Liver (tissue), 7 donors: ENCODE measurements at regions not wholly inside any gene's neighbourhood (a gene's known extent, or its start where the extent isn't known, plus 50 kb on each side); places are given as distances from the start of the nearest gene placed in this dataset.

Source experiments
- DNase-seq: peaks from one replicate; pipeline ENCODE4 v3.0.0-alpha.2; 2017; ENCODE audit warnings: low spot score
- H3K27ac ChIP-seq, 2 donors: one replicate each; pipeline ENCODE4 v1.7.0; 2013; ENCODE audit warnings: inconsistent platforms in 2 of 2, low read length in 2 of 2, control low read depth in 1 of 2, low read depth in 1 of 2, mild to moderate bottlenecking in 1 of 2
- H3K27me3 ChIP-seq, 4 donors: one replicate each; pipeline versions ENCODE4 v1.6.1 to v1.7.0; 2013; ENCODE audit warnings: low read length in 3 of 4, inconsistent platforms in 1 of 4, mild to moderate bottlenecking in 1 of 4, moderate library complexity in 1 of 4; ENCODE audit not compliant: control insufficient read depth in 4 of 4, insufficient read depth in 4 of 4
- H3K36me3 ChIP-seq, 4 donors: one replicate each; pipeline versions ENCODE4 v1.6.1 to v1.7.0; 2013; ENCODE audit warnings: low read length in 3 of 4, mild to moderate bottlenecking in 3 of 4, low read depth in 1 of 4, moderate library complexity in 1 of 4; ENCODE audit not compliant: control insufficient read depth in 4 of 4, insufficient read depth in 3 of 4
- H3K4me1 ChIP-seq, 4 donors: one replicate each; pipeline versions ENCODE4 v1.6.1 to v1.7.0; 2013; ENCODE audit warnings: low read length in 3 of 4, mild to moderate bottlenecking in 3 of 4, moderate library complexity in 1 of 4; ENCODE audit not compliant: control insufficient read depth in 4 of 4, insufficient read depth in 4 of 4
- H3K4me3 ChIP-seq, 3 donors: one replicate each; pipeline versions ENCODE4 v1.6.1 to v1.7.0; 2013; ENCODE audit warnings: low read length in 3 of 3, control low read depth in 1 of 3, low read depth in 1 of 3, mild to moderate bottlenecking in 1 of 3
- H3K9ac ChIP-seq, 2 donors: one replicate each; pipeline ENCODE4 v1.7.0; 2013; ENCODE audit warnings: low read length in 2 of 2, mild to moderate bottlenecking in 2 of 2, moderate library complexity in 2 of 2, control low read depth in 1 of 2, low read depth in 1 of 2
- H3K9me3 ChIP-seq, 4 donors: one replicate each; pipeline versions ENCODE4 v1.6.1 to v1.7.0; 2013; ENCODE audit warnings: low read length in 3 of 4; ENCODE audit not compliant: control insufficient read depth in 4 of 4
- EGR1 ChIP-seq, 2 donors: IDR thresholded peaks; 2 replicates each; pipeline ENCODE4 v1.6.1; 2016 to 2018; ENCODE audit warnings: antibody characterized with exemption in 2 of 2, low read depth in 2 of 2
- FOXA1 ChIP-seq: IDR thresholded peaks from 2 replicates; pipeline ENCODE4 v1.6.1; 2016; ENCODE audit warnings: antibody characterized with exemption
- FOXA2 ChIP-seq: IDR thresholded peaks from 2 replicates; pipeline ENCODE4 v1.6.1; 2016; ENCODE audit warnings: antibody characterized with exemption
- GABPA ChIP-seq, 2 donors: IDR thresholded peaks in 1 of 2; conservative IDR thresholded peaks in 1 of 2; 2 replicates each; pipeline ENCODE4 v1.6.1; 2016; ENCODE audit warnings: antibody characterized with exemption in 2 of 2, mild to moderate bottlenecking in 1 of 2, moderate library complexity in 1 of 2
- HNF4A ChIP-seq, 2 donors: conservative IDR thresholded peaks; 2 replicates each; pipeline ENCODE4 v1.6.1; 2016; ENCODE audit warnings: antibody characterized with exemption in 2 of 2, mild to moderate bottlenecking in 2 of 2
- JUND ChIP-seq, 2 donors: IDR thresholded peaks; 2 replicates each; pipeline ENCODE4 v1.6.1; 2016; ENCODE audit warnings: antibody characterized with exemption in 2 of 2
- RAD21 ChIP-seq, 2 donors: IDR thresholded peaks; 2 replicates each; pipeline ENCODE4 v1.6.1; 2016; ENCODE audit warnings: antibody characterized with exemption in 2 of 2, mild to moderate bottlenecking in 2 of 2
- RXRA ChIP-seq, 2 donors: IDR thresholded peaks; 2 replicates each; pipeline ENCODE4 v1.6.1; 2017 to 2018; ENCODE audit warnings: antibody characterized with exemption in 2 of 2, mild to moderate bottlenecking in 1 of 2
- SP1 ChIP-seq: IDR thresholded peaks from 2 replicates; pipeline ENCODE4 v1.6.1; 2018; ENCODE audit warnings: antibody characterized with exemption, mild to moderate bottlenecking
- TAF1 ChIP-seq: conservative IDR thresholded peaks from 2 replicates; pipeline ENCODE4 v1.6.1; 2016; ENCODE audit warnings: antibody characterized with exemption, mild to moderate bottlenecking
- YY1 ChIP-seq: IDR thresholded peaks from 2 replicates; pipeline ENCODE4 v1.6.1; 2016; ENCODE audit warnings: antibody characterized with exemption, mild to moderate bottlenecking
- WGBS: extraction: QIAGEN DNeasy Blood & Tissue Kit; methylation state at CpG from one replicate; pipeline ENCODE4 v1.1.7; 2013; 5-methylcytosine and 5-hydroxymethylcytosine counted together
- TF ChIP-seq, protein P1 (sequence below): IDR thresholded peaks from 2 replicates; pipeline ENCODE4 v1.6.1; 2016; ENCODE audit warnings: antibody characterized with exemption
- TF ChIP-seq, protein P2 (sequence below): IDR thresholded peaks from 2 replicates; pipeline ENCODE4 v1.6.1; 2016; ENCODE audit warnings: antibody characterized with exemption
- TF ChIP-seq, protein P3 (sequence below): IDR thresholded peaks from 2 replicates; pipeline ENCODE4 v1.6.1; 2016; ENCODE audit warnings: antibody characterized with exemption, mild to moderate bottlenecking
- donor health status: healthy.
- donor health status: healthy.
- donor health status: healthy.
- donor health status: healthy.

DNA sequence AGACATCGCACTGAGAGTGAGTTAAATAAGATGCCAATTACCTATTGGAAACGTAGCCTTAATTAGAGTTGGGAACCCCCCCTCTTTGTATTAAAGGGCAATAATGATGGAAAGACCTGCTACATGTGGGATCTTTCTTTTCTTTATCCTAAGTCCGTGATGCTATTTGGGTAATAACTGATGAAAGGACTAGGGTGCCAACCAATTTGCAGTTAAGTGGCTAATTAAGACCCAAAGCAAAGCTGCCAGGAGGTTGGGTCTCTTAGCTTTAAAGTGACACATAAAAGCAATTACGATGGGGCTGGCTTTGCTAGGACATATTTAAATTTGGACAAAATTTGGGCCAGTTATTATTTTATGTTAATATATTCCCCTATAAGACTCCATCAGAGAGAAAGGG lies 728.8 kb downstream of the NR2F1-AS1 start (continued):
- TF ChIP-seq, protein P1, sequence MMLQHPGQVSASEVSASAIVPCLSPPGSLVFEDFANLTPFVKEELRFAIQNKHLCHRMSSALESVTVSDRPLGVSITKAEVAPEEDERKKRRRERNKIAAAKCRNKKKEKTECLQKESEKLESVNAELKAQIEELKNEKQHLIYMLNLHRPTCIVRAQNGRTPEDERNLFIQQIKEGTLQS, result no peak
- TF ChIP-seq EGR1 (IDR thresholded peaks at IDR 0.05; ENCODE audit: low read depth in 2 of 2), result no peak
- no peak for TF ChIP-seq FOXA1
- TF ChIP-seq GABPA (IDR thresholded peaks at IDR 0.05 in 1 of 2, conservative IDR thresholded peaks at IDR 0.05 in 1 of 2), result no peak
- TF ChIP-seq HNF4A (conservative IDR thresholded peaks at IDR 0.05), result no peak
- no peak for TF ChIP-seq FOXA2
- no peak for TF ChIP-seq TAF1

DNA sequence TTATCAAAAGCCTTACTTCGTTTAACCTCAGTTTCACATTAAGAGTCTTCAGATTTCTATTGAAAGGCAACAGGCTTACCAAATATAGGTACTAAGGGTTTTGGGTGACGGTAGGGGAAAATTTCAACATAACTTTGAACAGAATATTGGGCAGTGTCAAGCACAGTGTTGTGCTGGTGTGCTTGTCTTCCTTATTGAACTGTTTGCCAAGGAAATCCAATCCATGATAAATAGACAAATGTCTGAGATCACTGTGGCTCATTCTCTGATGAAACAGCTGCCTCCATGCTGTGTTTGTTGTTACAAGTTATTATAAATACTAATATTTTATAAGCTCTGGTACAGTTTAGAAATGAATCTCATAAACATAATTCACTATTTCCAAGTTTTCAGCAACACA lies 730.1 kb downstream of the NR2F1-AS1 start:
- H3K4me3 ChIP-seq, result no peak overlapping the region
- H3K27ac ChIP-seq, result no peak overlapping the region
- peaks cover 0 to 3% (median 0%) of the 10 kb centered on the region in 4 donors for H3K27me3 ChIP-seq
- WGBS, result 52% methylated on average over 2 of the region's 2 CpGs
- no peak for DNase-seq
- no peaks in the 10 kb centered on the region for H3K36me3 ChIP-seq
- H3K4me1 ChIP-seq, result no peaks in the 10 kb centered on the region
- TF ChIP-seq, protein P2, sequence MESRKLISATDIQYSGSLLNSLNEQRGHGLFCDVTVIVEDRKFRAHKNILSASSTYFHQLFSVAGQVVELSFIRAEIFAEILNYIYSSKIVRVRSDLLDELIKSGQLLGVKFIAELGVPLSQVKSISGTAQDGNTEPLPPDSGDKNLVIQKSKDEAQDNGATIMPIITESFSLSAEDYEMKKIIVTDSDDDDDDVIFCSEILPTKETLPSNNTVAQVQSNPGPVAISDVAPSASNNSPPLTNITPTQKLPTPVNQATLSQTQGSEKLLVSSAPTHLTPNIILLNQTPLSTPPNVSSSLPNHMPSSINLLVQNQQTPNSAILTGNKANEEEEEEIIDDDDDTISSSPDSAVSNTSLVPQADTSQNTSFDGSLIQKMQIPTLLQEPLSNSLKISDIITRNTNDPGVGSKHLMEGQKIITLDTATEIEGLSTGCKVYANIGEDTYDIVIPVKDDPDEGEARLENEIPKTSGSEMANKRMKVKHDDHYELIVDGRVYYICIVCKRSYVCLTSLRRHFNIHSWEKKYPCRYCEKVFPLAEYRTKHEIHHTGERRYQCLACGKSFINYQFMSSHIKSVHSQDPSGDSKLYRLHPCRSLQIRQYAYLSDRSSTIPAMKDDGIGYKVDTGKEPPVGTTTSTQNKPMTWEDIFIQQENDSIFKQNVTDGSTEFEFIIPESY, result no peak
- no peaks in the 10 kb centered on the region for H3K9me3 ChIP-seq
- no peak overlapping the region for H3K9ac ChIP-seq

DNA sequence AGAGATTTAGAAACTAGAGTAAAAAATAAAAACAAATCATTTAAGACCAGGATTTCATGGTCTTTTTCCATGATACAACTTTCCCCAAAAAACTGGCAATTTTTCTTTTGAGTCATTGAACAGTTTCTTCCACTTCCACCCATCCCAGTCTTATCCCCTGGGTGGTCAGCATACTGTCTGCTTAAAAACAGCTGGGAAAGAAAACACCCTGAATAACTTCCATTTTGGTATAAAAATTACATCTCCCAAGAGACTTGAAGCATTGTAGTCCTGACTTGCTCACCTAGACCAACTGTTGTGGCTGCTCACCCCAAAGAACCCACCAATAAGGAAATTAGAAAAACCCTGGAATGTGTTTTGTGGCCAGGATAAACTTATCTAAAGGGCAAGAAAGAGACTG lies 731.3 kb downstream of the NR2F1-AS1 start:
- DNase-seq, result no peak
- Histone ChIP-seq H3K27ac (no peak overlapping the region), H3K9ac (no peak overlapping the region), H3K4me1 (no peaks in the 10 kb centered on the region), H3K4me3 (no peak overlapping the region), H3K9me3 (no peaks in the 10 kb centered on the region), H3K36me3 (no peaks in the 10 kb centered on the region), H3K27me3 (peaks cover 0 to 3% (median 0%) of the 10 kb centered on the region in 4 donors)
- no peak for TF ChIP-seq JUND (IDR thresholded peaks at IDR 0.05)
- TF ChIP-seq YY1, result no peak

DNA sequence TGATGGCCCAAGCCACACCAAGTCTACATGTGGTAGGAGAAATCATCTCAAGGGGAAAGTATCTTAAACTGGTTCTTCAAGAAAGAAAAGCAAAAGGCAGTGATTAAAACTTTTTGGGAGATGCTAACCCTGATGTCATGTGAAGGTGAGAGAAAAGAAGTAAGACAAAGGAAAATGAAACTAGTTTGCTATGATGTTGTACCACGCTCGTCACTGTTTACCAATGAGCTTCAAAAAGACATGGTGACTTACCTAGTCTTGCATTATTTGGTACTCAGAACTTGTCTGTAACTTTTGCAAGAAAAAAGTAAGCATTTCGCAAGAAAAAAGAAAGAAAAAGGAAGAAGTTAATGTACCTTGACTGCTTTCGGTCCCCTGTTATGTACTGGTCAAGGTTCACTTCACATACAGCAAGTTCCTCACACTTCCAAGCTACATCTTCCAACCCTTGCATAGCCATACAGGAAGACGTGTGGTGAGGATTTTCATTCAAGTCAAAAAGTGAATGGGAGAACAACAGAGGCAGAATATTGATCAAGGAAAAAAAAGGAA lies 739.3 kb downstream of the NR2F1-AS1 start:
- Histone ChIP-seq H3K4me1 (no peaks in the 10 kb centered on the region), H3K27ac (no peak overlapping the region), H3K27me3 (no peaks in the 10 kb centered on the region), H3K9me3 (no peaks in the 10 kb centered on the region), H3K36me3 (no peaks in the 10 kb centered on the region), H3K9ac (no peak overlapping the region), H3K4me3 (no peak overlapping the region)
- TF ChIP-seq, protein P1, result no peak
- TF ChIP-seq HNF4A (conservative IDR thresholded peaks at IDR 0.05), result no peak
- TF ChIP-seq, protein P2, result no peak
- TF ChIP-seq FOXA1, result no peak
- no peak for TF ChIP-seq FOXA2
- no peak for TF ChIP-seq RAD21 (IDR thresholded peaks at IDR 0.05)
- no peak for TF ChIP-seq RXRA (IDR thresholded peaks at IDR 0.05)
- no peak for TF ChIP-seq SP1
- TF ChIP-seq, protein P3, sequence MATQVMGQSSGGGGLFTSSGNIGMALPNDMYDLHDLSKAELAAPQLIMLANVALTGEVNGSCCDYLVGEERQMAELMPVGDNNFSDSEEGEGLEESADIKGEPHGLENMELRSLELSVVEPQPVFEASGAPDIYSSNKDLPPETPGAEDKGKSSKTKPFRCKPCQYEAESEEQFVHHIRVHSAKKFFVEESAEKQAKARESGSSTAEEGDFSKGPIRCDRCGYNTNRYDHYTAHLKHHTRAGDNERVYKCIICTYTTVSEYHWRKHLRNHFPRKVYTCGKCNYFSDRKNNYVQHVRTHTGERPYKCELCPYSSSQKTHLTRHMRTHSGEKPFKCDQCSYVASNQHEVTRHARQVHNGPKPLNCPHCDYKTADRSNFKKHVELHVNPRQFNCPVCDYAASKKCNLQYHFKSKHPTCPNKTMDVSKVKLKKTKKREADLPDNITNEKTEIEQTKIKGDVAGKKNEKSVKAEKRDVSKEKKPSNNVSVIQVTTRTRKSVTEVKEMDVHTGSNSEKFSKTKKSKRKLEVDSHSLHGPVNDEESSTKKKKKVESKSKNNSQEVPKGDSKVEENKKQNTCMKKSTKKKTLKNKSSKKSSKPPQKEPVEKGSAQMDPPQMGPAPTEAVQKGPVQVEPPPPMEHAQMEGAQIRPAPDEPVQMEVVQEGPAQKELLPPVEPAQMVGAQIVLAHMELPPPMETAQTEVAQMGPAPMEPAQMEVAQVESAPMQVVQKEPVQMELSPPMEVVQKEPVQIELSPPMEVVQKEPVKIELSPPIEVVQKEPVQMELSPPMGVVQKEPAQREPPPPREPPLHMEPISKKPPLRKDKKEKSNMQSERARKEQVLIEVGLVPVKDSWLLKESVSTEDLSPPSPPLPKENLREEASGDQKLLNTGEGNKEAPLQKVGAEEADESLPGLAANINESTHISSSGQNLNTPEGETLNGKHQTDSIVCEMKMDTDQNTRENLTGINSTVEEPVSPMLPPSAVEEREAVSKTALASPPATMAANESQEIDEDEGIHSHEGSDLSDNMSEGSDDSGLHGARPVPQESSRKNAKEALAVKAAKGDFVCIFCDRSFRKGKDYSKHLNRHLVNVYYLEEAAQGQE, result no peak
- no peak for DNase-seq
- 83% methylated on average over 5 of the region's 5 CpGs for WGBS
